ENCODE measurements at regions not wholly inside any gene's neighbourhood (a gene's known extent, or its start where the extent isn't known, plus 50 kb on each side); places are given as distances from the start of the nearest gene placed in this dataset.

DNA sequence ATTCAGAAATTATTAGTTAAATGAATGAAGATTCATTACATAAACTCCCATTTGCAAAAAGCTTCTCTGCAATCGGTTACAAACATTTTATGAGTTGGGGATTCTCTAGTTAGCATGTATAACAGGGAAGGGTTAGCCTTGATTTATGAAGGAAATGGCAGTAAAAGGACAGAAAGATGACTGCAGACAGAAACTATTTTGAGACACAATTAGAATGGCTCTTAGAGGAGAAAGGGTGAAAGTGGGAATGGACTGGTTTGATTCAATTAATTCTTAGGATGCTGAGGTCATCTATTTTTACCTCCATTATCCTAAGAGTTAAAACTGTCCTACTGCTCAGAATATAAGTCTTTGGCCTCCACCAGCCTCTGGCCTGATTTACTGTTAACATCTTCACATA lies 250.8 kb upstream of the DLGAP1 start:
- TF ChIP-seq, protein P1, sequence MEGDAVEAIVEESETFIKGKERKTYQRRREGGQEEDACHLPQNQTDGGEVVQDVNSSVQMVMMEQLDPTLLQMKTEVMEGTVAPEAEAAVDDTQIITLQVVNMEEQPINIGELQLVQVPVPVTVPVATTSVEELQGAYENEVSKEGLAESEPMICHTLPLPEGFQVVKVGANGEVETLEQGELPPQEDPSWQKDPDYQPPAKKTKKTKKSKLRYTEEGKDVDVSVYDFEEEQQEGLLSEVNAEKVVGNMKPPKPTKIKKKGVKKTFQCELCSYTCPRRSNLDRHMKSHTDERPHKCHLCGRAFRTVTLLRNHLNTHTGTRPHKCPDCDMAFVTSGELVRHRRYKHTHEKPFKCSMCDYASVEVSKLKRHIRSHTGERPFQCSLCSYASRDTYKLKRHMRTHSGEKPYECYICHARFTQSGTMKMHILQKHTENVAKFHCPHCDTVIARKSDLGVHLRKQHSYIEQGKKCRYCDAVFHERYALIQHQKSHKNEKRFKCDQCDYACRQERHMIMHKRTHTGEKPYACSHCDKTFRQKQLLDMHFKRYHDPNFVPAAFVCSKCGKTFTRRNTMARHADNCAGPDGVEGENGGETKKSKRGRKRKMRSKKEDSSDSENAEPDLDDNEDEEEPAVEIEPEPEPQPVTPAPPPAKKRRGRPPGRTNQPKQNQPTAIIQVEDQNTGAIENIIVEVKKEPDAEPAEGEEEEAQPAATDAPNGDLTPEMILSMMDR (conservative IDR thresholded peaks at IDR 0.05; ENCODE audit: low read depth, low read length): no peak
- no peak for TF ChIP-seq EZH2 (IDR thresholded peaks at IDR 0.05; ENCODE audit: borderline replicate concordance, low read depth, low read length, poor library complexity, severe bottlenecking)
